HCT116 (cell line): ENCODE measurements at regions not wholly inside any gene's neighbourhood (a gene's known extent, or its start where the extent isn't known, plus 50 kb on each side); places are given as distances from the start of the nearest gene placed in this dataset.

Experiments
- ATAC-seq: fragments of 200-7000 bp; cut with Tn5 transposase; 2 replicates; pipeline ENCODE4 v1.9.1; 2020; ENCODE audit warnings: mild to moderate bottlenecking, moderate library complexity
- BruUV-seq: library from RNA; stranded (reverse); fragments of 400-500 nt; replicated peaks from 2 replicates; lab custom pipeline; 2021; lab: Mats Ljungman, UMichigan
- CTCF ChIA-PET: fragments of 300-600 bp; sonication (Branson Sonifier 250); formaldehyde crosslinking; loops from one replicate; lab custom pipeline; 2021; ENCODE audit warnings: antibody characterized with exemption; lab: Charles Lee
- POLR2A ChIA-PET: fragments of 300-600, 350-600 bp; sonication (Branson Sonifier 250); formaldehyde crosslinking; loops from one replicate; lab custom pipeline; 2021; ENCODE audit warnings: antibody characterized with exemption; lab: Charles Lee
- RAD21 ChIA-PET, 2 experiments: fragments of 300-600 bp; sonication (Branson Sonifier 250); formaldehyde crosslinking; loops; one replicate each; lab custom pipeline; 2023; ENCODE audit warnings: low total read pairs in 2 of 2; ENCODE audit not compliant: uncharacterized antibody in 2 of 2, unreplicated experiment in 2 of 2, low non-redundant PET in 1 of 2; lab: Charles Lee
- DNase-seq: peaks from one replicate; pipeline ENCODE4 v3.0.0-alpha.2; 2010; ENCODE audit warnings: low read depth, low spot score
- H2AFZ ChIP-seq: fragments of 200-600 bp; shearing (Covaris generic), sonication (generic); 2 replicates; pipeline ENCODE4 v1.6.1; 2017; ENCODE audit warnings: low read depth, mixed run types, mixed read lengths, antibody characterized with exemption, low read length; ENCODE audit not compliant: poor library complexity, severe bottlenecking
- H3K27ac ChIP-seq: 2 replicates; pipeline ENCODE4 v1.5.1; 2012; ENCODE audit warnings: low read depth, low read length
- H3K27me3 ChIP-seq: fragments of 200-600 bp; sonication (generic); 2 replicates; pipeline ENCODE4 v1.6.1; 2016; ENCODE audit warnings: mixed run types, low read length, mixed read lengths; ENCODE audit not compliant: insufficient read depth
- H3K36me3 ChIP-seq, 2 experiments: fragments of 200-500 bp in 1 of 2; fragments of 200-600 bp in 1 of 2; sonication (Bioruptor generic) in 1 of 2; sonication (generic) in 1 of 2; 2 replicates each; pipeline versions ENCODE4 v1.5.1 to v1.6.1; 2014 to 2016; ENCODE audit warnings: low read length in 2 of 2, inconsistent platforms in 1 of 2, mixed read lengths in 1 of 2, mixed run types in 1 of 2; ENCODE audit not compliant: insufficient read depth in 2 of 2, control insufficient read depth in 1 of 2
- H3K4me1 ChIP-seq, 2 experiments: fragments of 200-600 bp in 1 of 2; sonication (generic) in 1 of 2; 2 replicates each; pipeline versions ENCODE4 v1.5.1 to v1.6.1; 2012 to 2017; ENCODE audit warnings: low read length in 2 of 2, inconsistent platforms in 1 of 2, mild to moderate bottlenecking in 1 of 2, mixed read lengths in 1 of 2, mixed run types in 1 of 2, moderate library complexity in 1 of 2; ENCODE audit not compliant: insufficient read depth in 2 of 2, control insufficient read depth in 1 of 2
- H3K4me2 ChIP-seq: fragments of 200-600 bp; sonication (generic); 2 replicates; pipeline ENCODE4 v1.6.1; 2017; ENCODE audit warnings: mixed run types, low read length, mixed read lengths
- H3K4me3 ChIP-seq, 2 experiments: fragments of 200-600 bp in 1 of 2; sonication (generic) in 1 of 2; replicated peaks in 1 of 2; 2 replicates each; pipeline ENCODE4 v1.5.1; 2011 to 2016; ENCODE audit warnings: low read length in 2 of 2, control low read depth in 1 of 2, low read depth in 1 of 2, mild to moderate bottlenecking in 1 of 2, mixed read lengths in 1 of 2, mixed run types in 1 of 2
- H3K79me2 ChIP-seq: fragments of 200-600 bp; sonication (generic); 2 replicates; pipeline ENCODE4 v1.6.1; 2017; ENCODE audit warnings: mild to moderate bottlenecking, mixed run types, low read length, moderate library complexity, mixed read lengths; ENCODE audit not compliant: insufficient read depth
- H3K9ac ChIP-seq: fragments of 200-600 bp; sonication (generic); 2 replicates; pipeline ENCODE4 v1.6.1; 2016; ENCODE audit warnings: low read length, mixed read lengths
- H3K9me2 ChIP-seq: fragments of 200-600 bp; sonication (generic), shearing (Covaris generic); 2 replicates; pipeline ENCODE4 v1.6.1; 2017; ENCODE audit warnings: mixed run types, mild to moderate bottlenecking, moderate library complexity; ENCODE audit not compliant: insufficient read depth
- H3K9me3 ChIP-seq, 2 experiments: fragments of 200-500 bp in 1 of 2; fragments of 200-600 bp in 1 of 2; sonication (Bioruptor generic) in 1 of 2; sonication (generic) in 1 of 2; 2 replicates each; pipeline ENCODE4 v1.6.1; 2014 to 2017; ENCODE audit warnings: low read length in 2 of 2, mixed read lengths in 2 of 2, inconsistent platforms in 1 of 2, low read depth in 1 of 2, mild to moderate bottlenecking in 1 of 2, mixed run types in 1 of 2, moderate library complexity in 1 of 2; ENCODE audit not compliant: control insufficient read depth in 1 of 2, insufficient read depth in 1 of 2
- H4K20me1 ChIP-seq: fragments of 200-600 bp; sonication (generic), shearing (Covaris generic); 2 replicates; pipeline ENCODE4 v1.6.1; 2017; ENCODE audit warnings: mixed run types, mild to moderate bottlenecking, moderate library complexity; ENCODE audit not compliant: insufficient read depth
- CEBPB ChIP-seq: IDR thresholded peaks from 2 replicates; pipeline ENCODE4 v1.6.1; 2012; ENCODE audit warnings: low read depth
- ELF1 ChIP-seq: IDR thresholded peaks from 2 replicates; pipeline ENCODE4 v1.6.1; 2012; ENCODE audit warnings: low read depth, borderline replicate concordance
- EZH2 ChIP-seq: fragments of 200-600 bp; sonication (generic); IDR thresholded peaks from 2 replicates; pipeline ENCODE4 v1.6.1; 2017; ENCODE audit warnings: antibody characterized with exemption, mixed run types
- EZH2phosphoT487 ChIP-seq: fragments of 200-600 bp; IDR thresholded peaks from 2 replicates; pipeline ENCODE4 v1.6.1; 2018; ENCODE audit warnings: antibody characterized with exemption, borderline replicate concordance
- JUND ChIP-seq: IDR thresholded peaks from 2 replicates; pipeline ENCODE4 v1.6.1; 2012
- POLR2AphosphoS5 ChIP-seq: IDR thresholded peaks from 2 replicates; pipeline ENCODE4 v1.6.1; 2011; ENCODE audit warnings: mild to moderate bottlenecking, low read depth, low read length, moderate library complexity
- RAD21 ChIP-seq: IDR thresholded peaks from 2 replicates; pipeline ENCODE4 v1.6.1; 2012; ENCODE audit warnings: low read depth, mild to moderate bottlenecking
- SRF ChIP-seq: IDR thresholded peaks from 2 replicates; pipeline ENCODE4 v1.6.1; 2012; ENCODE audit warnings: low read depth
- TCF7L2 ChIP-seq: IDR thresholded peaks from 2 replicates; pipeline ENCODE4 v1.7.0; 2011; ENCODE audit warnings: borderline replicate concordance, inconsistent platforms; ENCODE audit not compliant: insufficient read depth, insufficient read length; ENCODE audit errors: extremely low read depth
- ZFX ChIP-seq: fragments of 450-650 bp; IDR thresholded peaks from 2 replicates; pipeline ENCODE4 v1.6.1; 2017
- ZNF274 ChIP-seq: fragments of 200-500 bp; sonication (Bioruptor generic); IDR thresholded peaks from 2 replicates; pipeline ENCODE4 v1.6.1; 2014; ENCODE audit warnings: mild to moderate bottlenecking, low read depth, low read length, inconsistent platforms
- intact Hi-C: fragments of 100-400 bp; cut with micrococcal nuclease; formaldehyde crosslinking; loops from 2 replicates; pipeline ENCODE4 v1.10.0; 2022
- TF ChIP-seq, protein P1 (sequence below): IDR thresholded peaks from 2 replicates; pipeline ENCODE4 v1.6.1; 2012
- TF ChIP-seq, protein P2 (sequence below): IDR thresholded peaks from 2 replicates; pipeline ENCODE4 v1.6.1; 2012
- TF ChIP-seq, protein P3 (sequence below): IDR thresholded peaks from 2 replicates; pipeline ENCODE4 v1.6.1; 2012; ENCODE audit warnings: low read depth

DNA sequence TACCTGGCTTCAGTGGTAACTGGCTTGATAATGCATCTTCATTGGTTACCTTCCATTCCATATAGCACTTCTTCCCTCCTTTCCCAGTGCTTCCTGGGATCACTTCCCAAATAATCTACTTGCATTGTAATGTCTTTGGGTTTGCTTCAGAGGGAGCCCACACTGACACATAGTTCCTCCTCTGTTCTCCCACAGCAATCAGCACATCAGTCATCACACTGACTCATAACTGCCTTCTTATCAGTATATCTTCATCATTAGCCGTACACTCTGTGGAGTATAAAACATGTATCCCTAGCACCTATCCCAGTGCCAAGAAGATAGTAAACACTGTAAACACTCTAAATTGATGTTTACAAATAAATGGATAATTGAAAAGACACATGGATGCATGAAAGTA, 91.4 kb upstream of the SCN10A start:
- H3K4me3 ChIP-seq: no peak overlapping the region
- no peaks in the 10 kb centered on the region for H3K79me2 ChIP-seq
- no peak overlapping the region for H3K9ac ChIP-seq
- no TSS peak for BruUV-seq
- no peak for ATAC-seq
- H3K4me1 ChIP-seq: no peaks in the 10 kb centered on the region
- no peak overlapping the region for H3K27ac ChIP-seq
- H3K36me3 ChIP-seq: no peaks in the 10 kb centered on the region
- intact Hi-C loops: no loop called here
- peaks cover 53% of the 10 kb centered on the region for H3K27me3 ChIP-seq
- no peak overlapping the region for H2AFZ ChIP-seq
- no peaks in the 10 kb centered on the region for H4K20me1 ChIP-seq
- H3K9me3 ChIP-seq: no peaks in the 10 kb centered on the region
- TF ChIP-seq ELF1: no peak
- no peak for TF ChIP-seq JUND
- TF ChIP-seq EZH2phosphoT487: no peak
- no peak for TF ChIP-seq ZFX
- no peak for TF ChIP-seq EZH2
- TF ChIP-seq POLR2AphosphoS5: no peak
- no peak for TF ChIP-seq ZNF274
- TF ChIP-seq, protein P1, sequence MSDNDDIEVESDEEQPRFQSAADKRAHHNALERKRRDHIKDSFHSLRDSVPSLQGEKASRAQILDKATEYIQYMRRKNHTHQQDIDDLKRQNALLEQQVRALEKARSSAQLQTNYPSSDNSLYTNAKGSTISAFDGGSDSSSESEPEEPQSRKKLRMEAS: no peak
- TF ChIP-seq RAD21: no peak
- TF ChIP-seq SRF: no peak
- TF ChIP-seq CEBPB: no peak
- TF ChIP-seq TCF7L2: no peak
- TF ChIP-seq, protein P2, sequence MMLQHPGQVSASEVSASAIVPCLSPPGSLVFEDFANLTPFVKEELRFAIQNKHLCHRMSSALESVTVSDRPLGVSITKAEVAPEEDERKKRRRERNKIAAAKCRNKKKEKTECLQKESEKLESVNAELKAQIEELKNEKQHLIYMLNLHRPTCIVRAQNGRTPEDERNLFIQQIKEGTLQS: no peak
- TF ChIP-seq, protein P3, sequence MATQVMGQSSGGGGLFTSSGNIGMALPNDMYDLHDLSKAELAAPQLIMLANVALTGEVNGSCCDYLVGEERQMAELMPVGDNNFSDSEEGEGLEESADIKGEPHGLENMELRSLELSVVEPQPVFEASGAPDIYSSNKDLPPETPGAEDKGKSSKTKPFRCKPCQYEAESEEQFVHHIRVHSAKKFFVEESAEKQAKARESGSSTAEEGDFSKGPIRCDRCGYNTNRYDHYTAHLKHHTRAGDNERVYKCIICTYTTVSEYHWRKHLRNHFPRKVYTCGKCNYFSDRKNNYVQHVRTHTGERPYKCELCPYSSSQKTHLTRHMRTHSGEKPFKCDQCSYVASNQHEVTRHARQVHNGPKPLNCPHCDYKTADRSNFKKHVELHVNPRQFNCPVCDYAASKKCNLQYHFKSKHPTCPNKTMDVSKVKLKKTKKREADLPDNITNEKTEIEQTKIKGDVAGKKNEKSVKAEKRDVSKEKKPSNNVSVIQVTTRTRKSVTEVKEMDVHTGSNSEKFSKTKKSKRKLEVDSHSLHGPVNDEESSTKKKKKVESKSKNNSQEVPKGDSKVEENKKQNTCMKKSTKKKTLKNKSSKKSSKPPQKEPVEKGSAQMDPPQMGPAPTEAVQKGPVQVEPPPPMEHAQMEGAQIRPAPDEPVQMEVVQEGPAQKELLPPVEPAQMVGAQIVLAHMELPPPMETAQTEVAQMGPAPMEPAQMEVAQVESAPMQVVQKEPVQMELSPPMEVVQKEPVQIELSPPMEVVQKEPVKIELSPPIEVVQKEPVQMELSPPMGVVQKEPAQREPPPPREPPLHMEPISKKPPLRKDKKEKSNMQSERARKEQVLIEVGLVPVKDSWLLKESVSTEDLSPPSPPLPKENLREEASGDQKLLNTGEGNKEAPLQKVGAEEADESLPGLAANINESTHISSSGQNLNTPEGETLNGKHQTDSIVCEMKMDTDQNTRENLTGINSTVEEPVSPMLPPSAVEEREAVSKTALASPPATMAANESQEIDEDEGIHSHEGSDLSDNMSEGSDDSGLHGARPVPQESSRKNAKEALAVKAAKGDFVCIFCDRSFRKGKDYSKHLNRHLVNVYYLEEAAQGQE: no peak
- H3K4me2 ChIP-seq: no peak overlapping the region
- no peaks in the 10 kb centered on the region for H3K9me2 ChIP-seq
- RAD21 ChIA-PET: no interaction called here
- CTCF ChIA-PET: no interaction called here
- POLR2A ChIA-PET: no interaction called here
- DNase-seq: no peak
